ENCODE measurements at regions not wholly inside any gene's neighbourhood (a gene's known extent, or its start where the extent isn't known, plus 50 kb on each side); places are given as distances from the start of the nearest gene placed in this dataset.

GRCh38 chr15:97706059-97706458 is 254.4 kb upstream of the ARRDC4 start:
- POLR2A ChIA-PET: no interaction called here
- no peaks in the 10 kb centered on the region for H3K4me1 Mint-ChIP-seq
- ATAC-seq (no peak), DNase-seq (ENCODE audit: low spot score) (no peak)
- H3K27ac Mint-ChIP-seq: no peak overlapping the region
- no peak overlapping the region for H3K4me3 Mint-ChIP-seq
- CTCF ChIA-PET: no interaction called here
- TF ChIP-seq ZBTB43 (CRISPR knock-in tag; IDR thresholded peaks at IDR 0.05): no peak
- TF ChIP-seq ZSCAN18 (CRISPR knock-in tag; IDR thresholded peaks at IDR 0.05): no peak
- TF ChIP-seq ELF4 (CRISPR knock-in tag; IDR thresholded peaks at IDR 0.05; ENCODE audit: low read depth): no peak
- TF ChIP-seq E2F4 (CRISPR knock-in tag; IDR thresholded peaks at IDR 0.05; ENCODE audit: borderline replicate concordance, low read depth): no peak
- TF ChIP-seq JAZF1 (CRISPR knock-in tag; IDR thresholded peaks at IDR 0.05): no peak
- no peak for TF ChIP-seq ATF1 (CRISPR knock-in tag; IDR thresholded peaks at IDR 0.05)
- no peak for TF ChIP-seq ZNF138 (CRISPR knock-in tag; conservative IDR thresholded peaks at IDR 0.05)
- TF ChIP-seq ZNF425 (CRISPR knock-in tag; conservative IDR thresholded peaks at IDR 0.05): no peak
- TF ChIP-seq AR (CRISPR knock-in tag; IDR thresholded peaks at IDR 0.05): no peak
- no peak for TF ChIP-seq ZNF512 (CRISPR knock-in tag; IDR thresholded peaks at IDR 0.05; ENCODE audit: borderline replicate concordance)
- TF ChIP-seq ERG (CRISPR knock-in tag; IDR thresholded peaks at IDR 0.05): no peak
- TF ChIP-seq E2F1 (CRISPR knock-in tag; IDR thresholded peaks at IDR 0.05): no peak
- TF ChIP-seq CDX4 (CRISPR knock-in tag; IDR thresholded peaks at IDR 0.05; ENCODE audit: borderline replicate concordance): no peak
- no peak for TF ChIP-seq ZMAT4 (CRISPR knock-in tag; IDR thresholded peaks at IDR 0.05)
- no peak for TF ChIP-seq ZNF121 (CRISPR knock-in tag; IDR thresholded peaks at IDR 0.05)
- TF ChIP-seq USF1 (CRISPR knock-in tag; IDR thresholded peaks at IDR 0.05): no peak
- no peak for TF ChIP-seq IRF1 (CRISPR knock-in tag; IDR thresholded peaks at IDR 0.05)
- no peak for TF ChIP-seq IRF2 (CRISPR knock-in tag; IDR thresholded peaks at IDR 0.05; ENCODE audit: borderline replicate concordance, low read depth)
- TF ChIP-seq MLX (CRISPR knock-in tag; IDR thresholded peaks at IDR 0.05): no peak
- H3K9me3 Mint-ChIP-seq: no peaks in the 10 kb centered on the region
- H3K36me3 Mint-ChIP-seq: no peaks in the 10 kb centered on the region
- H3K27me3 Mint-ChIP-seq (ENCODE audit: low read depth): no peaks in the 10 kb centered on the region

Data from WTC11 (cell line).